ENCODE measurements at regions not wholly inside any gene's neighbourhood (a gene's known extent, or its start where the extent isn't known, plus 50 kb on each side); places are given as distances from the start of the nearest gene placed in this dataset.

- H4K20me1 ChIP-seq (ENCODE audit: insufficient read depth, low read length): no peaks in the 10 kb centered on the region
- no TSS peak for BruUV-seq (replicated peaks)
- no peak overlapping the region for H3K4me3 ChIP-seq (replicated peaks in 1 of 3; ENCODE audit: insufficient read depth in 1 of 3, low read depth in 2 of 3, low read length in 3 of 3)
- DNase-seq (ENCODE audit: low spot score) (no peak), ATAC-seq (no peak), FAIRE-seq (no peak)
- intact Hi-C loops (cut with micrococcal nuclease; ENCODE audit: unreplicated experiment): no loop called here
- no peaks in the 10 kb centered on the region; a peak in 1 of 5 replicates for H3K27me3 ChIP-seq (ENCODE audit: control insufficient read depth in 1 of 2, insufficient read depth in 2 of 2, low read length in 2 of 2)
- no peak for TF ChIP-seq SUZ12 (IDR thresholded peaks at IDR 0.05; ENCODE audit: low read depth, low read length)
- no peak for TF ChIP-seq HOXA9 (CRISPR knock-in tag; IDR thresholded peaks at IDR 0.05; ENCODE audit: borderline replicate concordance)
- TF ChIP-seq ZFP41 (CRISPR knock-in tag; IDR thresholded peaks at IDR 0.05; ENCODE audit: borderline replicate concordance): no peak
- no peak for TF ChIP-seq HCFC1 (IDR thresholded peaks at IDR 0.05; ENCODE audit: low read depth, low read length)
- no peak for TF ChIP-seq BORCS8-MEF2B (CRISPR knock-in tag; IDR thresholded peaks at IDR 0.05)
- TF ChIP-seq ATF5 (CRISPR knock-in tag; IDR thresholded peaks at IDR 0.05; ENCODE audit: low read depth): no peak
- no peak for TF ChIP-seq IRF9 (CRISPR knock-in tag; IDR thresholded peaks at IDR 0.05; ENCODE audit: borderline replicate concordance)
- no peak for TF ChIP-seq ZC3H4 (CRISPR knock-in tag; IDR thresholded peaks at IDR 0.05; ENCODE audit: borderline replicate concordance)
- no peak for TF ChIP-seq PRPF4 (IDR thresholded peaks at IDR 0.05; ENCODE audit: low read depth, low read length, poor library complexity, severe bottlenecking)
- no peak for TF ChIP-seq CREBL2 (CRISPR knock-in tag; IDR thresholded peaks at IDR 0.05; ENCODE audit: borderline replicate concordance)
- TF ChIP-seq ZMAT5 (CRISPR knock-in tag; IDR thresholded peaks at IDR 0.05; ENCODE audit: borderline replicate concordance, low read depth): no peak
- no peak for TF ChIP-seq WIZ (CRISPR knock-in tag; IDR thresholded peaks at IDR 0.05)
- no peak for TF ChIP-seq ZNF460 (CRISPR knock-in tag; IDR thresholded peaks at IDR 0.05; ENCODE audit: borderline replicate concordance)
- no peak for TF ChIP-seq MXI1 (IDR thresholded peaks at IDR 0.05; ENCODE audit: borderline replicate concordance, low read depth, low read length)
- no peak for TF ChIP-seq BRCA1 (CRISPR knock-in tag; IDR thresholded peaks at IDR 0.05)
- no peak for TF ChIP-seq BHLHE40 (IDR thresholded peaks at IDR 0.05; ENCODE audit: low read length)
- no peak overlapping the region for H3K4me2 ChIP-seq (ENCODE audit: low read depth, low read length)
- H3K79me2 ChIP-seq (ENCODE audit: insufficient read depth, low read length): no peaks in the 10 kb centered on the region
- peaks cover 6% of the 10 kb centered on the region; the same call in 1 of the 2 replicates for H3K4me1 ChIP-seq (ENCODE audit: insufficient read depth, low read length)
- WGBS (ENCODE audit: low lambda C conversion rate): 3% methylated on average over 3 of the region's 3 CpGs
- H3K36me3 ChIP-seq (replicated peaks in 1 of 2; ENCODE audit: control insufficient read depth in 1 of 2, insufficient read depth in 2 of 2, low read length in 2 of 2): no peaks in the 10 kb centered on the region
- H2AFZ ChIP-seq (ENCODE audit: low read length): no peak overlapping the region
- POLR2A ChIA-PET: no interaction called here
- CTCF ChIA-PET (ENCODE audit: low intra/inter-chr PET ratio, low total read pairs): no interaction called here
- in situ Hi-C loops (cut with HindIII; ENCODE audit: extremely low pct_ligation_motif_present, low pct_unique_long_range_greater_than_20kb): loop anchor here (25.0 kb wide), 1 partner anchor 976 kb away; no protein-coding TSS in a partner anchor
- H3K27ac ChIP-seq (ENCODE audit: extremely low read length, insufficient read depth, low read length): no peak overlapping the region
- no peaks in the 10 kb centered on the region for H3K9me3 ChIP-seq (ENCODE audit: low read length)
- H3K9ac ChIP-seq (ENCODE audit: insufficient read depth, low read depth, low read length): no peak overlapping the region
These were observed 233.2 kb upstream of the AMIGO2 start for GRCh38 chr12:47312808-47313426.

All from HepG2 (cell line).